ENCODE measurements at regions not wholly inside any gene's neighbourhood (a gene's known extent, or its start where the extent isn't known, plus 50 kb on each side); places are given as distances from the start of the nearest gene placed in this dataset.

DNA sequence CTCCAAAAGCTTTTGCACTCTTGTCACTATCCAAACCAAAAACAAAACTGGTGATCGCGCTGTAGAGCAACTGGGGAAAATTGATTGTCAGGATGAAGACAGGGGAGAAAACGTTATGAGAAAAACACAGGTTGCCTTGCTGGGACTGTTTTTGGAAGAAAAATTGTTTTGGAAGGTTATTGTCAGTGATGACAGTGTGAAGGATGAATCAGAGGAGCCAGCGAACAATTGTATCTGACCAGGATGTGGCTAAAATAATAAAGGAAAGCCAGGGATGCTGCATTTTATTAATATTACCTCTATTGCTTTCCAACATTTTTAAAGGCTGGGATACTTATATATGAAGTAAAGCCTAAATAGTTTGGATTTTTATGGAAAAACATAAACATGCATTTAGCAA lies 334.0 kb downstream of the SPRY2 start:
- TF ChIP-seq, protein P1, sequence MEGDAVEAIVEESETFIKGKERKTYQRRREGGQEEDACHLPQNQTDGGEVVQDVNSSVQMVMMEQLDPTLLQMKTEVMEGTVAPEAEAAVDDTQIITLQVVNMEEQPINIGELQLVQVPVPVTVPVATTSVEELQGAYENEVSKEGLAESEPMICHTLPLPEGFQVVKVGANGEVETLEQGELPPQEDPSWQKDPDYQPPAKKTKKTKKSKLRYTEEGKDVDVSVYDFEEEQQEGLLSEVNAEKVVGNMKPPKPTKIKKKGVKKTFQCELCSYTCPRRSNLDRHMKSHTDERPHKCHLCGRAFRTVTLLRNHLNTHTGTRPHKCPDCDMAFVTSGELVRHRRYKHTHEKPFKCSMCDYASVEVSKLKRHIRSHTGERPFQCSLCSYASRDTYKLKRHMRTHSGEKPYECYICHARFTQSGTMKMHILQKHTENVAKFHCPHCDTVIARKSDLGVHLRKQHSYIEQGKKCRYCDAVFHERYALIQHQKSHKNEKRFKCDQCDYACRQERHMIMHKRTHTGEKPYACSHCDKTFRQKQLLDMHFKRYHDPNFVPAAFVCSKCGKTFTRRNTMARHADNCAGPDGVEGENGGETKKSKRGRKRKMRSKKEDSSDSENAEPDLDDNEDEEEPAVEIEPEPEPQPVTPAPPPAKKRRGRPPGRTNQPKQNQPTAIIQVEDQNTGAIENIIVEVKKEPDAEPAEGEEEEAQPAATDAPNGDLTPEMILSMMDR (conservative IDR thresholded peaks at IDR 0.05; ENCODE audit: low read depth in 2 of 2): no peak
- TF ChIP-seq, protein P2, sequence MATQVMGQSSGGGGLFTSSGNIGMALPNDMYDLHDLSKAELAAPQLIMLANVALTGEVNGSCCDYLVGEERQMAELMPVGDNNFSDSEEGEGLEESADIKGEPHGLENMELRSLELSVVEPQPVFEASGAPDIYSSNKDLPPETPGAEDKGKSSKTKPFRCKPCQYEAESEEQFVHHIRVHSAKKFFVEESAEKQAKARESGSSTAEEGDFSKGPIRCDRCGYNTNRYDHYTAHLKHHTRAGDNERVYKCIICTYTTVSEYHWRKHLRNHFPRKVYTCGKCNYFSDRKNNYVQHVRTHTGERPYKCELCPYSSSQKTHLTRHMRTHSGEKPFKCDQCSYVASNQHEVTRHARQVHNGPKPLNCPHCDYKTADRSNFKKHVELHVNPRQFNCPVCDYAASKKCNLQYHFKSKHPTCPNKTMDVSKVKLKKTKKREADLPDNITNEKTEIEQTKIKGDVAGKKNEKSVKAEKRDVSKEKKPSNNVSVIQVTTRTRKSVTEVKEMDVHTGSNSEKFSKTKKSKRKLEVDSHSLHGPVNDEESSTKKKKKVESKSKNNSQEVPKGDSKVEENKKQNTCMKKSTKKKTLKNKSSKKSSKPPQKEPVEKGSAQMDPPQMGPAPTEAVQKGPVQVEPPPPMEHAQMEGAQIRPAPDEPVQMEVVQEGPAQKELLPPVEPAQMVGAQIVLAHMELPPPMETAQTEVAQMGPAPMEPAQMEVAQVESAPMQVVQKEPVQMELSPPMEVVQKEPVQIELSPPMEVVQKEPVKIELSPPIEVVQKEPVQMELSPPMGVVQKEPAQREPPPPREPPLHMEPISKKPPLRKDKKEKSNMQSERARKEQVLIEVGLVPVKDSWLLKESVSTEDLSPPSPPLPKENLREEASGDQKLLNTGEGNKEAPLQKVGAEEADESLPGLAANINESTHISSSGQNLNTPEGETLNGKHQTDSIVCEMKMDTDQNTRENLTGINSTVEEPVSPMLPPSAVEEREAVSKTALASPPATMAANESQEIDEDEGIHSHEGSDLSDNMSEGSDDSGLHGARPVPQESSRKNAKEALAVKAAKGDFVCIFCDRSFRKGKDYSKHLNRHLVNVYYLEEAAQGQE (IDR thresholded peaks at IDR 0.05; ENCODE audit: unreplicated experiment): no peak

All from GM23338 (cell line).